Right lobe of liver (tissue), 4 donors: ENCODE measurements at regions not wholly inside any gene's neighbourhood (a gene's known extent, or its start where the extent isn't known, plus 50 kb on each side); places are given as distances from the start of the nearest gene placed in this dataset.

Source experiments
- CTCF ChIP-seq, 4 donors: fragments of 200-600 bp in 3 of 4; fragments of 450-650 bp in 1 of 4; IDR thresholded peaks; one replicate each; pipeline versions ENCODE4 v1.5.1 to v1.8.0; 2016 to 2022; ENCODE audit warnings: antibody characterized with exemption in 4 of 4, mild to moderate bottlenecking in 2 of 4
- POLR2A ChIP-seq: fragments of 450-650 bp; IDR thresholded peaks from one replicate; pipeline ENCODE4 v1.6.1; 2017; ENCODE audit warnings: antibody characterized with exemption, mild to moderate bottlenecking
- donor health status: DM: no; HTN: no; CAD: no.
- donor health status: DM: no; HTN: no; CAD: no.
- donor health status: DM: no; HTN: yes; CAD: no.

GRCh38 chr4:114321366-114321765 lies 277.2 kb upstream of the UGT8 start:
- TF ChIP-seq CTCF (IDR thresholded peaks at IDR 0.05) (no peak), POLR2A (no peak)
